Uterus (tissue), 3 donors: ENCODE measurements at regions not wholly inside any gene's neighbourhood (a gene's known extent, or its start where the extent isn't known, plus 50 kb on each side); places are given as distances from the start of the nearest gene placed in this dataset.
"Not testable (repeated sequence)": the region's sequence is repeated elsewhere in the genome, so short reads cannot be mapped to it uniquely, and the experiment has no call there.

ENCODE experiments used
- DNase-seq, 2 donors: peaks; one replicate each; pipeline ENCODE4 v3.0.0-alpha.2; 2019 to 2020
- H3K27ac ChIP-seq, 2 donors: fragments of 200-600 bp; sonication (generic); 1 replicate in 1 of 2; 2 replicates in 1 of 2; pipeline ENCODE4 v1.5.1; 2016 to 2018
- H3K27me3 ChIP-seq, 2 donors: fragments of 200-600 bp; sonication (generic); one replicate each; pipeline ENCODE4 v1.5.1; 2018 to 2019; ENCODE audit warnings: control low read depth in 1 of 2
- H3K36me3 ChIP-seq, 2 donors: fragments of 200-600 bp; sonication (generic); one replicate each; pipeline ENCODE4 v1.5.1; 2019; ENCODE audit warnings: control low read depth in 1 of 2
- H3K4me1 ChIP-seq, 2 donors: fragments of 200-600 bp; sonication (generic); one replicate each; pipeline ENCODE4 v1.5.1; 2018 to 2019; ENCODE audit warnings: control low read depth in 1 of 2
- H3K4me3 ChIP-seq, 2 donors: fragments of 200-600 bp; sonication (generic); 1 replicate in 1 of 2; 2 replicates in 1 of 2; pipeline ENCODE4 v1.5.1; 2018 to 2019; ENCODE audit warnings: mild to moderate bottlenecking in 1 of 2
- H3K9me3 ChIP-seq, 2 donors: fragments of 200-600 bp; sonication (generic); one replicate each; pipeline ENCODE4 v1.5.1; 2019; ENCODE audit warnings: control low read depth in 1 of 2
- POLR2A ChIP-seq, 2 donors: fragments of 450-650 bp; IDR thresholded peaks; one replicate each; pipeline ENCODE4 v1.6.1; 2016; ENCODE audit warnings: antibody characterized with exemption in 2 of 2, mild to moderate bottlenecking in 1 of 2, moderate library complexity in 1 of 2
- intact Hi-C: fragments of 100-400 bp; cut with DNase I; formaldehyde crosslinking; loops from one replicate; pipeline ENCODE4 v1.15.1; 2023; ENCODE audit warnings: low total_unique reads
- TF ChIP-seq, protein P1 (sequence below), 4 experiments: fragments of 200-600 bp in 2 of 4; fragments of 450-650 bp in 2 of 4; sonication (generic) in 2 of 4; IDR thresholded peaks; one replicate each; pipeline ENCODE4 v1.5.1; 2016 to 2019; ENCODE audit warnings: antibody characterized with exemption in 4 of 4, mild to moderate bottlenecking in 2 of 4, moderate library complexity in 1 of 4
- donor health status: DM: yes; HTN: yes; CAD: no.

DNA sequence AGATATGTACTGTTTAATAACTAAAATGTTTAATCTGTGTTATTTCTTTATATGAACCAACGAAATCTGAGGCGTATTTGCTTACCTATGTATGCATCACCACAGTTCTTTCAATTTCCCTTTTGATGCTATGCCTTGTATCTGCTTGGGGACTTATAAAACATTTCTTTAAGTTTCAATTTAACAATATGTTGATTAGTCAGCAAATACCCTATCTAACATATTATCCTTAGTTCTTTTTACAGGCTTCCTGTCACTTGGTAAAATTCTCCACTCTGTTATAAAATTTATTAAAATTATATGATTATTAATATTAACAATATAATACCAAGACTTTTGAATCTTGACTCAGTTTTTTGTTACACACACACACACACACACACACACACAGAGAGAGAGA is 174.3 kb downstream of the CPS1 start:
- no peaks in the 10 kb centered on the region for H3K36me3 ChIP-seq
- no peaks in the 10 kb centered on the region for H3K4me1 ChIP-seq
- TF ChIP-seq, protein P1, sequence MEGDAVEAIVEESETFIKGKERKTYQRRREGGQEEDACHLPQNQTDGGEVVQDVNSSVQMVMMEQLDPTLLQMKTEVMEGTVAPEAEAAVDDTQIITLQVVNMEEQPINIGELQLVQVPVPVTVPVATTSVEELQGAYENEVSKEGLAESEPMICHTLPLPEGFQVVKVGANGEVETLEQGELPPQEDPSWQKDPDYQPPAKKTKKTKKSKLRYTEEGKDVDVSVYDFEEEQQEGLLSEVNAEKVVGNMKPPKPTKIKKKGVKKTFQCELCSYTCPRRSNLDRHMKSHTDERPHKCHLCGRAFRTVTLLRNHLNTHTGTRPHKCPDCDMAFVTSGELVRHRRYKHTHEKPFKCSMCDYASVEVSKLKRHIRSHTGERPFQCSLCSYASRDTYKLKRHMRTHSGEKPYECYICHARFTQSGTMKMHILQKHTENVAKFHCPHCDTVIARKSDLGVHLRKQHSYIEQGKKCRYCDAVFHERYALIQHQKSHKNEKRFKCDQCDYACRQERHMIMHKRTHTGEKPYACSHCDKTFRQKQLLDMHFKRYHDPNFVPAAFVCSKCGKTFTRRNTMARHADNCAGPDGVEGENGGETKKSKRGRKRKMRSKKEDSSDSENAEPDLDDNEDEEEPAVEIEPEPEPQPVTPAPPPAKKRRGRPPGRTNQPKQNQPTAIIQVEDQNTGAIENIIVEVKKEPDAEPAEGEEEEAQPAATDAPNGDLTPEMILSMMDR (IDR thresholded peaks at IDR 0.05) = no peak
- no peak for TF ChIP-seq POLR2A (IDR thresholded peaks at IDR 0.05)
- no peaks in the 10 kb centered on the region for H3K27me3 ChIP-seq
- no peak overlapping the region for H3K27ac ChIP-seq
- H3K9me3 ChIP-seq = no peaks in the 10 kb centered on the region
- H3K4me3 ChIP-seq = no peak overlapping the region
- intact Hi-C loops = no loop called here
- DNase-seq = no peak

DNA sequence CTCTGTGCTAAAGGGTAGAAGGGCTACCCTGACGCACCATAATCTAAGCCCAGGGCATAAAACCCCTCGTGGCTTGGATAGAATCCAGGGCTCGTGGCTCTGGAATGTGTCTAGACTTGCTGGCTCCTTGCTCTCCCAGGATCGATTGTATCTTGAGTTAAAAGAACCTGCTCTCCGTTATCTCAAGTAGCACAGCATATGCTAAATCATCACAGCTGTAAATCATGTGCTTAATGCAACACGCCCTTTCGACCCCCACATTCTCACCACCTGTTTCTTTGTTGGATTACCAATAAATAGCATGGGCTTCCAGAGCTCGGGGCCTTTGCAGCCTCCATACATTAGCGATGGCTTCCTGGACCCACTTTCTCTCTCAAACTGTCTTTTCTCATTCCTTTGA is 190.4 kb downstream of the CPS1 start:
- DNase-seq, H3K4me3 ChIP-seq, H3K27me3 ChIP-seq, intact Hi-C loops, H3K9me3 ChIP-seq, H3K36me3 ChIP-seq, H3K4me1 ChIP-seq, H3K27ac ChIP-seq: not testable (repeated sequence)

DNA sequence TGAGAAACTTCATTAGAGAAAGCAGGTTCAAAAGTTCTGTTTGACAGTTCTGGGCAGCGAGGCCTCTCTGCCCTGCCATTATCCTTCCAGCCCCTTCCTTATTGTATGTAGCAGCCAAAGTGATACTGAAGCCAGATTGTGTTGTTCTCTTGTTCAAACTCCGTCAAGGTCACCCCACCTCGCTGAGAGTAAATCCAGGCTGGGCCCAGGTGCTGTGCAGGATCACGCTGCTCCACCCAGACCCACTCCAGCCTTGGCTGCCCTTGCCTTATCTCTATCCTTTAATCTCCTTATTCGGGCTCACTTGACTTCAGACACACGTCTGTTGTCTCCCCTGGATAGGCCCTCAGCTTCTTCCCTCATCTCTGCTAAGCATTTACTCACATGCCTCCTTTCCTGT is 196.1 kb downstream of the CPS1 start:
- H3K9me3 ChIP-seq = no peaks in the 10 kb centered on the region
- H3K4me3 ChIP-seq = no peak overlapping the region
- H3K4me1 ChIP-seq = no peaks in the 10 kb centered on the region
- H3K36me3 ChIP-seq = no peaks in the 10 kb centered on the region
- TF ChIP-seq, protein P1 (IDR thresholded peaks at IDR 0.05) = no peak
- no peak for TF ChIP-seq POLR2A (IDR thresholded peaks at IDR 0.05)
- intact Hi-C loops = no loop called here
- H3K27ac ChIP-seq = no peak overlapping the region
- no peaks in the 10 kb centered on the region for H3K27me3 ChIP-seq
- no peak for DNase-seq

DNA sequence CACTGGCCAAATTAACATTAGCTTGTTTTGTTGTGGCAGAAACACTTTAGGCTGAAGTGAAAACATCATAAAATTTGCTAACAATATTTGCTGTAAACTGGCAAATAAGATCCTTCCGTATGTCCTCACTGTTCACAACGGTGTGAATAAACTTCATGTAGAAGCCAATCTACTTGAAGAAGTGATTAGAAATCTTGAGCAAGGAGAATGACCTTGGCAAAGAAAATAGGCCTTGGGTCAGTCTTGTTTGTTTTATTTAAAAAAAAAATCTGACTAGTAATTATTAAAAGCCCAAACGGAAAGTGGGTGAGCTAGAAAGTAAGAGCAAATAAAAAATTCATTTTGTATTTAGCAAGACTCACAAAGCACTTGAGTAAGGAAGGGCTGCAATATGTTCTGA is 197.0 kb downstream of the CPS1 start:
- Histone ChIP-seq H3K9me3 (no peaks in the 10 kb centered on the region), H3K27ac (no peak overlapping the region), H3K36me3 (no peaks in the 10 kb centered on the region), H3K27me3 (no peaks in the 10 kb centered on the region), H3K4me3 (no peak overlapping the region), H3K4me1 (no peaks in the 10 kb centered on the region)
- TF ChIP-seq POLR2A (IDR thresholded peaks at IDR 0.05) = no peak
- TF ChIP-seq, protein P1 (IDR thresholded peaks at IDR 0.05) = no peak
- intact Hi-C loops = no loop called here
- DNase-seq = no peak

DNA sequence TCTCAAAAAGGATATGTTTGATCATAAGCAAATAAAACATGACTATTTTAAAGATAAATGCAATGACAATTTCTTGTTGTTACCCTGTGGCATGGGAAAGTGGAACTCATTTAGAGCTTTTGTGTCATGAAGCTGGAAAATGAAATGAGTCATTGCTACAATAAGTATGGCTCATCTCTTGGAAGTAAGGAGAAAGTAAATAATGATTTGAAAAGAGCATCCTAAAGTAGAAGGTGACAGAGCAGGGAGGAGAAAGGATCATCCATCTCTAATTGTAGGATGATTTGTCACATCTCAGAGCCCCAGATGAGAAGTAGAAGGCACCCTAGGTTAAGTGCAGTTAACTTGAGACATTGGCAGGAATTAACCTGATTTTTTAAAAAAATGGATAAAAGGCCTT is 200.5 kb downstream of the CPS1 start:
- intact Hi-C loops = no loop called here
- Histone ChIP-seq H3K9me3 (no peaks in the 10 kb centered on the region), H3K36me3 (no peaks in the 10 kb centered on the region), H3K4me1 (no peaks in the 10 kb centered on the region), H3K27me3 (no peaks in the 10 kb centered on the region), H3K4me3 (no peak overlapping the region), H3K27ac (no peak overlapping the region)
- TF ChIP-seq, protein P1 (IDR thresholded peaks at IDR 0.05) = no peak
- no peak for TF ChIP-seq POLR2A (IDR thresholded peaks at IDR 0.05)
- no peak for DNase-seq
